ENCODE measurements at regions not wholly inside any gene's neighbourhood (a gene's known extent, or its start where the extent isn't known, plus 50 kb on each side); places are given as distances from the start of the nearest gene placed in this dataset.

GRCh38 chr7:156261581-156261980, 379.0 kb upstream of the RNF32 start:
- TF ChIP-seq RNF2 (IDR thresholded peaks at IDR 0.05; ENCODE audit: borderline replicate concordance, low read depth): no peak
- no peak for TF ChIP-seq CTCF (IDR thresholded peaks at IDR 0.05)
- TF ChIP-seq CHD2 (IDR thresholded peaks at IDR 0.05; ENCODE audit: low read length, partially characterized antibody): no peak
